Activated CD8-positive, alpha-beta memory T cell treated with anti-CD3 and anti-CD28 coated beads, Interleukin-2, amount 50 U/mL, for 4 hours (primary cell): ENCODE measurements at regions not wholly inside any gene's neighbourhood (a gene's known extent, or its start where the extent isn't known, plus 50 kb on each side); places are given as distances from the start of the nearest gene placed in this dataset.
"Not testable (repeated sequence)": the region's sequence is repeated elsewhere in the genome, so short reads cannot be mapped to it uniquely, and the experiment has no call there.

Experiments
- DNase-seq: peaks from one replicate; pipeline ENCODE4 v3.0.0-alpha.2; 2020

DNA sequence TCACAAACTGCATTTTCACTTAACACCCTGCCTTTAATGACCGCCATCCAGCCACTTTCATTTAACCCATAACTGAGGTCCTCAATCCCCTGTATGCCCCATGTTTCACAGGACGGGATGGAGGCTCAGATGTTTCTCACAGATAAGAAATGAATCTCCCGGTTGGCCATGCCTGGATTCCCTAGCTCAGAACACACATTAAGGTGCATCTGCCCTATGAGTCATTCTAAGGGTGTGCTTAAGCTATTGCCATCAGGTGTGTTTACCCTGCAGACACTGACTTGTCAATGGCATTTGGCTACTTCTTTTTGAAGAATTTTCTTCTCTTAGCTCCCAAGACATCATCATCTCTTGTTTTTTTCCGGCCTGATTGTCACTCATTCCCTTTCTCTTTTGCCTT, 222.6 kb upstream of the SMIM31 start:
- no peak for DNase-seq

GRCh38 chr4:164536814-164537213, 217.1 kb upstream of the SMIM31 start:
- no peak for DNase-seq

DNA sequence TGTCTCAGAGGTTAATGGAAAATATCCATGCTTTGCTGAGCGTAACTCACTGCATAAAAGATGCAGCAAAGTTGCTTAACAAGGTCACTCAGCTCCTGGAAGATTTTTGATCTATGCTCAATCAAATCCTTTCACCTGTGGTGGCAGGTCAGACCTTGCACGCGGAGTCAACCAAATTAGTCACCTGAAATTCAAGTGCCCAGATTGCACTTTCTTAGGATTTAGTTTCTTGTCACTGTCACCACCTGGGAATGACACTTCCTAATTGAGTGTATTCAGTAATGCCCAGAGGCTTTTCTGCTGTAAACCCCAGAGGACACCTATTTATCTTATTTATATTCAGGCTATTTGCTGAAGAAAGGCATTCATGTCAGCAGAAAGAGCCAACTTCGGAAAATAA, 215.8 kb upstream of the SMIM31 start:
- no peak for DNase-seq

DNA sequence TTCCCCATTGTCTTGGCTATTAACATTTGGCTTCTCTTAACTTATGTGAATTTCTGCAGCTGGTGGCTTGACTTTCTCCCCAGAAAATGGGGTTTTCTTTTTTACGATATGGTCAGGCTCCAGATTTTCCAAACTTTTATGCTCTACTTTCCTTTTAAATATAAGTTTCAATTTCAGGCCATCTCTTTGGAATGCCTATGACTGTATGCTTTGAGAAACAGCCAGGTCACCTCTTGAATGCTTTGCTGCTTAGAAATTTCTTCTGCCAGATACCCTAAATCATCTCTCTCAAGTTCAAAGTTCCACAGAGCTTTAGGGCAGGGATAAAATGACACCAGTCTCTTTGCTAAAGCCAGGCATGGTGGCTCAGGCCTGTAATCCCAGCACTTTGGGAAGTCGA, 212.9 kb upstream of the SMIM31 start:
- DNase-seq, result no peak

GRCh38 chr4:164542431-164542830, 211.5 kb upstream of the SMIM31 start:
- DNase-seq, result no peak

DNA sequence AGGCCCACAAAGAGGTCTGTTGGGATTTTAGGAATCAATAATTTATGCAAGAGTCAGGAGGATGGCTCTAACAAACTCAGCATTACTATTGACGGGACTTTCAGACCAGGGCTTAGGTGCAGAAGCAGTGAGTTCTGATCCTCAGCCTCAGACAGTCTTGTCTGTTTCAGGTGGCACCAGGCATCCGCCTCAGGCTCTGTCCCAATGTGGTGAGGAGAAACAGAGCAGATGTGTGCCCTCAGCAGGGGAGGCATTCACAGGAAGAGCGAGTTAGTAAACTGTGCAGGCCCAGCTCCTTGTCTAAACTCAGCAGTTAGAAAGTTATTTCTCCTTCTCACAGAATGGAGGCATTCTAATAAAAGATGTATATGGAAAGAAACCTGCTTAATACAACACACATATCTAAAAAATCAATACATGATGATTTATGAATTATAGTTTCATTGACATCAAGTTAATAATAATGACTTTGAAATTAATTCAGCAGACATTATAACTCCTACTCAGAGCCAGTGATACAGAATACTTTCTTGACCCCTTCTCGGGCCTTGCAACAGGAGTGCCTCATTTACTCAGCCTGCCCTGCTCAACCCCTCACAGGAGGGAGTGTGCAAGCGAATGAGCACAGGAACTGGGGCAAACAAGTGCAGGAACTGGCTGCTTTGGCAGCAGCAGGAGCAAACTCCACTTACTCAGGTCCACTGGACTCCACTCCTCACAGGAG, 202.8 kb upstream of the SMIM31 start:
- DNase-seq, result no peak

GRCh38 chr4:164551713-164552040, 202.3 kb upstream of the SMIM31 start:
- no peak for DNase-seq

DNA sequence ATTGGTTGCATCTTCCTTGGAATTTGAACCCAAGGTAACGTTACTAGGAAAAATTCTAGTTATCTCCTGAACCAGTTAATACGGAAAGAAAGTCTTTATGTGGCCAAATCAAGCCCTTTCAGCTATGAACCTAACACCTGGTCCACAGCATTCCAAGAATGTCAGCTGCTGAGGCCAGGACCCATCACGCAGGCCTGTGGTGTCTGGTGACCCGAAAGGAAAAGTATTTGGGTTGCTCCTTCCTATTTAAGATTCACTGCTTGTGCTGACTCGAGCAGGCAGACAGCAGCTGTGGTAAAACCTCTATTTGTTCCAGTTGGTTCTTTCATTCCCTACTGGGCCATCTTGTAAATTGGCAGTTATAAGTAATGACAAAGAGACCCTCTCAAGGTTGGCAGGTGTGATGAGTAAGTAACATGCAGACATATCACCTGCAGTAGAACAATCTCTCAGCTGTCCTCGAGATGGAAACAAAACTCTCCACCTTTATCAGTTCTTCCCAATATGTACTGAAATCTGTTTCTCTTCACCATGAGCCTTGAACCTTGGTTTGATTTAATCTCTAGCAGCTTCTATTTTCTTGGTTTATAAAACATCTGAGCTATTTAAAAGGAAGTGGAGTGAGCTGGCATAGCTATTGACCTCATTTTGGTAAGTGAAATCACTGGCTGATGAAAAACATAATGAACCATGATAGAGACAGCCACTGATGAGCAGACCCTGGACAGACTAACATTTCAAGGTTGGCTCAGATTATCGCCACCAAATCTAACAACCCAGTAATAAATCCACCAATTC, 182.1 kb upstream of the SMIM31 start:
- DNase-seq, result no peak

DNA sequence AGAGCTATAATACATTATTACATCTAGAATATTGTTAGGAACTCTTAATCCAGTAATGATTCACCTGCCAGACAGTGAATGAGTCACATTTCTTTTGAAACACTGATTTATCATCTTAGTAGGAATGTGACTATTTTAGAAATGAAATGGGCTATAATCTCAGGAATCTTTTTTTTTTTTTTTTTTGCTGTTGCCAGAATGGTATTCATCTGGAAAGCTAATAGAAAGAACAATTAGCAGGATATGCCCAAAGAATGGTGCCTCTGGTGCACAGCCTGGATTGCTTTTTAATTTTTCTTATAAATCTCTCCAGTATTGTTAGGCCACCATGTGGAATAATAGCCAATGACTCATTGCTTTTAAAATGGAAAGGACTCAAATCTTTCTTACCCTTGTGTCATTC, 181.1 kb upstream of the SMIM31 start:
- DNase-seq, result no peak

GRCh38 chr4:164575861-164576260, 178.1 kb upstream of the SMIM31 start:
- DNase-seq, result no peak

DNA sequence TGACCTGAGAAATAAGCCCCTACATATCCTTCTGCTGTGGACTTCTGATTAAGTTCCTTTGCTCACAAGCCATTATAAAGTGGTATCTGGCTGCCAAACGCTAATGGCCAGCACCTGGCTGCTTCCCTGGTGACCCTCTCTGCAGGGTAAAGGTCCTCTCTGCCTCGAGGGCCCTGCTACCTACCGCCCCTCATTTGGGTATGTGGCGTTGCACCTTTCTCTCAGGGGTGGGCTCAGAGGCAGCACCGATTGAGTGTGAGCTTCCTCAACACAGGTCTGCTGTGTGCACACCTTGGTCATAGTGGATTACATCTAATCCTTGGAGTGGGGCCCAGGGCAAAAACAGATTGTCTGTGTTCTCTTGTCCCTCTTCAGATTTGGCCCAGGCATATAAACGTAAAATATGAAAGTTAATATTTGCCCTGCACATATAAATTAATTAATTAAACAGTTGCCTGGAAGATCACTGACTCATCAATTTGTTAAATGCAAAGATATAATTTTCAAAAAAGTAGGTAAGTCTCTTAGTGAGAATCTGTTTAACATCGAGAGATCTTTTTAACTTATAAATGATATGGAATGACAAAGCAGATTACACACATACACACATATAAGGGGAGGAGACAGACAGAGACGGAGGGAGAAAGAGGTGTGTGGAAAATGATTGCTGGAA, 174.5 kb upstream of the SMIM31 start:
- no peak for DNase-seq

DNA sequence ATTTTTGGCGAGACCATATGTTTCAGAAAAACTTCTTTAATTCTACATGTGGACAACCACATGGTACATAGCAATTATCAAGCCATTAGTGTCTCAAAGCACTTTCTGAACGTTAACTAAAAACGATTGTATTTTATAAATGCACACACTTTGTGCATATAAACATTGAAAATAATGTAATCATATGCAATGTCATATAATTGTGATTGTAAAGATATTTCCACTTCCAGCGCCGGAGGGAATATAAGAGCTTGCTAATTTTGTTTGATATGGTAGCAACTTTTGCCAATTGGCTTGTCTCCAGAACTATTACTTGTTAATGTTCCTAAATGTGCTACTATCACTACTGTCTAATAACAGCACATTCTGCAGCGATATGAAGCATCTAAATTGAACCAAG, 162.3 kb upstream of the SMIM31 start:
- DNase-seq, result no peak

GRCh38 chr4:164595751-164596150, 158.2 kb upstream of the SMIM31 start:
- DNase-seq, result no peak

DNA sequence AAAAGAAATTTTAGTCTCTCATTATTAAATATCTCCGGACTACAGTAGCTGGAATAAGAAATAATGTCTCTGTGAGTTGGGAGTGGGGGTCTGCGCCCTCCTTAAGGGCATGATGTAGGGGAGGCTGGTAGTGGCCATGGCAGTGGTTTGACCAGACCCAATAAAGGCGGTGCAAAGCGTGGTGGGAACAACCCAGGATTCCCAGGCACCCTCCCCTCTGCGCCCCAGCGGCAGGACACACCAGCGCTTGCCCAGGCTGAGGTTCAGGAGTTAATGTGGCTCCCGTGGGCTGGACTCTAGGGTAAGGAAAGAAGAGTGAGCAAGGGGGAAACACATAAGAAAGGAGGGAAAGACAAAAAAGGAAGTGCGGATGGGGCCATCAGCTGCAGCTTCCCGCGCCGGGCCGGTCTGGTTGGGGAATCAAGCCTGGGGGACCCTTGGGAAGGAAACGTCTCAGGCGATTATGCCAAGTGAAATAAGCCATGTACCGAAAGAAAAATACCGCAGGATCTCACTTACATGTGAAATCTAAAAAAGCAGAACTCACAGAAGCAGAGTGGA, 157.5 kb upstream of the SMIM31 start:
- DNase-seq, result no peak

DNA sequence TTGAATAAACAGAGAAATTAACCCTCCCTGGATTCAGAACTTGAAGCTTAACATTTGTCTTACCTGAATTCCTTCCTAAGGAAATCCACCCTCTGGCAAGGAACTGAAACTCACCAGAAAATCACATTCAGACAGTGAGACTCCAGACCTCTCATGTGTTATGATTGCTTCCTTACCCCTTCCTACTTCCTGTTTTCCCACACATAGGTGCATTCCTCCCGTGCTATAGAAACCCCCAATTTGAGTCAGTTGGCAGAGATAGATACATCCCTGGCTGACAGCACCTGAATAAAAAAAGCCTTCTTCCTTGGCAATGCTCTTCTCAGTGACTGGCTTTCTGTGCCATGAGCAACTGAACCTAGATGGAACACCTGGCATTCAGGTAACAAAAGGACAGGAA, 157.0 kb upstream of the SMIM31 start:
- no peak for DNase-seq

DNA sequence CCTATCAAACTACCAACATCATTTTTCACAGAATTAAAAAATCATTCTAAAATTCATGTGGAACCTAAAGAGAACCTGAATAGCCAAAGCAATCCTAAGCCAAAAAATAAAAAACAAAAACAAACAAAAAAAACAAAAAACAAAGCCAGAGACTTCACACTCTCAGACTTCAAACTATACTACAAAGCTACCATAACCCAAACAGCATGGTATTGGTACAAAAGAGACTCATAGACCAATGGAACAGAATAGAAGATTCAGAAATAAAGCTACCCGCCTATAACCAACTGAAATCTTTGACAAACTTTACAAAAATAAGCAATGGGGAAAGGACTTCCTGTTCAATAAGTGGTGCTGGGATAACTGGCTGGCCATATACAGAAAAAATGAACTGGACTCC, 152.3 kb upstream of the SMIM31 start:
- DNase-seq, result no peak

DNA sequence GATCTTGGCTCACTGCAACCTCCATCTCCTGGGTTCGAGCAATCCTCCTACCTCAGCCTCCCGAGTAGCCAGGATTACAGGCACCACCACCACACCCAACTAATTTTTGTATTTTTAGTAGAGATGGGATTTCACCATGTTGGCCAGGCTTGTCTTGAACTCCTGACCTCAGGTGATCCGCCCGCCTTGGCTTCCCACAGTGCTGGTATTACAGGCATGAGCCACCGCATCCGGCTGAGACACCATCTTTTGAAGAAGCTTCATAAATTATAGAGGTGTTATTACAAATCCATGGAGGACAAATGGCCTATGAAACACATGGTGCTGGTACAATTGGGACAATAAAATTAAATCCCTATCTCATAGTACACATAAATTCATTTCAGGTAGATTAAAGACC, 148.1 kb upstream of the SMIM31 start:
- not testable (repeated sequence) for DNase-seq

GRCh38 chr4:164606478-164606877, 147.5 kb upstream of the SMIM31 start:
- DNase-seq, result no peak

GRCh38 chr4:164613256-164613655, 140.7 kb upstream of the SMIM31 start:
- no peak for DNase-seq

DNA sequence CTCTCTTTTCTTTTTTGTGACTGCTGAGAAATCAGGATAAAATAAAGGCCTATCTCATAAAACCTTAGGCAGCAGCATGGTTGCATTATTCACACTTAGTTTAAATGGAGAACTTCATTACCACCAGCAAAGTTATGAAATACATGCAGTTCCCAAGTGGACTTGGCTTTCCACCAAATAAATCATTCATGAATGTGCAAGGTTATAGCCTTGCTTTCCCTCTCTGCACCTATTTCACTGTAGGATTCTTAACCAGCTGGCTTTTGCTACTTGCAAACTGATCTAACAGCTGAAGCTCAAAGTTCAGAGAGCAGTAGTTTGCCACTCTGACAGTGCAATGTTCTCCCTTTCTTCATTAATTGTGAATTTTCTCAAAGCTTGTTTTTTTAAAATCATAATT, 140.1 kb upstream of the SMIM31 start:
- no peak for DNase-seq

DNA sequence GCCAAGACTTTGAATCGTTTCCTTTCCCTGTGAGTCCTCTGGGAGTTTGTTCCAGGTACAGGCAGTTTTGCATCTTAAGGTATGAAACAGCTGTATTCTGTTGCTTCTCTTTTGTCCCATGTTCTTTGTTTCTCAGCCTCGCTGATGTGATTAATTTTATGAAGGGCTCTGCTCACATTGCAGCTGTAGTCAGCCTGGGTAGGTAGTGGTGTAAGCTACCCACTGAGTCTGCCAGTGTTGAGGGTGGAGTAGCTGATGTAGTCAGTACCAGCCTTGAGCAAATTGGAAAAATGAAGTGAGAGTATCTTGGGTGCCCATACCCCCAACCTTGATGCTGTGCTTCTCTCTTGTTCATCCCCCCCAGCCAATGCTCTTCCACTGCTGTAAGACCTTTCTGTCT, 139.6 kb upstream of the SMIM31 start:
- no peak for DNase-seq

DNA sequence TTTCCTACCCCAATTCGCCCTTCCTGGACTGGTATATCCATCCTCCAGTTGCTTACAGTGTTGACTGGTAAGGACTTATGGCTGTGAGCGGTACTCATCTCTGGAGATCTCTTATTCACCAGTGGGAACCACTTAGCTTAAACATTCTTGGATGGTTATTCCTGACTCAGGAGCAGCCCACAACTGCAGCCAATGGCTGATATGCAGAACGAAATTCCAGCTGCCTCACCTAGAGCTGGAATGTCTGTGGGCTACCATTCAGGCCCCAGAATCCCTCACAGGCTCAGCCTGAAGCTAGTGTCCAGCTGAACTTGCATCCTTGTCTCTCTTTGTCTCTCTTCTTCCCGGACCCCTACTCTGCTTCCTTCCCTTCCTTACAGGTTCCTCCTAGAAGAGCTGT, 138.9 kb upstream of the SMIM31 start:
- DNase-seq, result no peak

- DNase-seq, result no peak
These were observed 138.0 kb upstream of the SMIM31 start for GRCh38 chr4:164615964-164616363.

GRCh38 chr4:164616961-164617360, 137.0 kb upstream of the SMIM31 start:
- DNase-seq, result no peak
